GM18858 (cell line): ENCODE measurements at regions not wholly inside any gene's neighbourhood (a gene's known extent, or its start where the extent isn't known, plus 50 kb on each side); places are given as distances from the start of the nearest gene placed in this dataset.
"Not testable (repeated sequence)": the region's sequence is repeated elsewhere in the genome, so short reads cannot be mapped to it uniquely, and the experiment has no call there.

Source experiments
- ATAC-seq: cut with Tn5 transposase; IDR thresholded peaks from one replicate; pipeline ENCODE4 v1.9.1; 2021; ENCODE audit not compliant: unreplicated experiment

- ATAC-seq = no peak
Observed at GRCh38 chr16:75983296-75983695, 257.0 kb upstream of the CPHXL start.

GRCh38 chr16:75983741-75984381 lies 257.6 kb upstream of the CPHXL start:
- no peak for ATAC-seq

- no peak for ATAC-seq
Observed at GRCh38 chr16:75987323-75987722, 261.0 kb upstream of the CPHXL start.

- no peak for ATAC-seq
Observed at GRCh38 chr16:75996491-75996890, 270.2 kb upstream of the CPHXL start.

GRCh38 chr16:75997606-75998005 lies 271.3 kb upstream of the CPHXL start:
- ATAC-seq = no peak

GRCh38 chr16:76007645-76008044 lies 269.6 kb upstream of the CNTNAP4 start:
- no peak for ATAC-seq

GRCh38 chr16:76023835-76024234 lies 253.4 kb upstream of the CNTNAP4 start:
- no peak for ATAC-seq

GRCh38 chr16:76035689-76036088 lies 241.5 kb upstream of the CNTNAP4 start:
- ATAC-seq = no peak

GRCh38 chr16:76038097-76038496 lies 239.1 kb upstream of the CNTNAP4 start:
- ATAC-seq = no peak

- no peak for ATAC-seq
Observed at GRCh38 chr16:76052725-76053124, 224.5 kb upstream of the CNTNAP4 start.

- ATAC-seq = no peak
Observed at GRCh38 chr16:76059186-76059585, 218.0 kb upstream of the CNTNAP4 start.

- no peak for ATAC-seq
Observed at GRCh38 chr16:76059701-76060100, 217.5 kb upstream of the CNTNAP4 start.

- no peak for ATAC-seq
Observed at GRCh38 chr16:76071690-76072089, 205.5 kb upstream of the CNTNAP4 start.

GRCh38 chr16:76081967-76082366 lies 195.2 kb upstream of the CNTNAP4 start:
- ATAC-seq = no peak

- ATAC-seq = no peak
Observed at GRCh38 chr16:76106647-76107046, 170.6 kb upstream of the CNTNAP4 start.

GRCh38 chr16:76108460-76108859 lies 168.7 kb upstream of the CNTNAP4 start:
- ATAC-seq = no peak

GRCh38 chr16:76114681-76115080 lies 162.5 kb upstream of the CNTNAP4 start:
- ATAC-seq = no peak

- ATAC-seq = no peak
Observed at GRCh38 chr16:76118344-76118743, 158.9 kb upstream of the CNTNAP4 start.

GRCh38 chr16:76121636-76122035 lies 155.6 kb upstream of the CNTNAP4 start:
- no peak for ATAC-seq

- ATAC-seq = no peak
Observed at GRCh38 chr16:76123966-76124365, 153.2 kb upstream of the CNTNAP4 start.

GRCh38 chr16:76125871-76126270 lies 151.3 kb upstream of the CNTNAP4 start:
- no peak for ATAC-seq

GRCh38 chr16:76138056-76138455 lies 139.1 kb upstream of the CNTNAP4 start:
- ATAC-seq = not testable (repeated sequence)

GRCh38 chr16:76157629-76158028 lies 119.6 kb upstream of the CNTNAP4 start:
- ATAC-seq = no peak
